ENCODE measurements at regions not wholly inside any gene's neighbourhood (a gene's known extent, or its start where the extent isn't known, plus 50 kb on each side); places are given as distances from the start of the nearest gene placed in this dataset.

DNA sequence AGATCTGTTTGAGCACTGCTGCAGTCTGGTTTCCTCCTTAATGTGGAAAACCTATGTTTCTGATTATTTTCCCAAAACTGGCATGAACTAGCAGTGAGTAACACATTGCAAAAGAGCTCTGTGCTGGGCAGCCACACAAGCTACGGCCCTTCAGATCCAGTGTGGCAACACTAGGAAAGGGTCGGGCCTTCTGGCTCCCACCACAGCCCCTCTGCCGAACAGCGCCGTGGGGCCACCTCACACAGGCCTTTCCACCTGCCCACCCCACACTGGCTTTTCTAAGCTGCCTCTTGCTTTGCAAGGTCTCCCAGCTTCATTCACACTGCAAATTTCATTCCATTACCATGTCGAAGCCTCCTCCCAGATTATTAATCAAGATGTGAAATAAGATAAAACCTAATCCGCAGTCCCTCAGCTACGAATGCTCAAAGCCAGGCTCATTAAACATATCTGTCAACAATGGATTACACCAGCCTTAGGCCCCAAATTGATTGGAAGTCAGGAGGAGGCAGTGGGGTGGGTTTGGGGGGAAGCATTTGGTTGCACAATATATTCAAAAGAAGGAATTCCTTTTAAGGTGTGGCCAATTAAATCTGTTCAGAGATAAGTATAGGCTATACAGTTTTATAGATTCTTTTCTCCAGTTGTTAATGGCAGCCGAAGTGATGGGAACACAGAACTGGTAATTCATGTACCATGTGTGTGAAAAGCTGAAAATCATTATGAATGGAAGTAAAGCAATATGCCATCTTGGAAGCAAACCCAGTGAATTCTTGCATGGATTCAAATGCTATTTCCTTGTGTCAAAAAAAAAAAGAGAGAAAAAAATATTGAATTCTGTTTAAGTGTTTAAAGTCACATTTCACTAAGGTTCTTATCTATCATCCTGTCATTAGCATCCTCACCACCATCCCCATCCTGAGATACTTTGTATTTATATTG is 223.7 kb downstream of the MTERF1 start:
- Histone ChIP-seq H3K36me3 (no peaks in the 10 kb centered on the region), H3K27me3 (no peaks in the 10 kb centered on the region), H3K27ac (peak overlapping the region; percentile 67), H3K4me3 (no peak overlapping the region), H3K4me1 (peaks cover 11% of the 10 kb centered on the region), H3K9me3 (no peaks in the 10 kb centered on the region)
- WGBS: 48% methylated on average over 9 of the region's 9 CpGs
- TF ChIP-seq EP300 (IDR thresholded peaks at IDR 0.05): no peak
- no peak for TF ChIP-seq POLR2AphosphoS5 (IDR thresholded peaks at IDR 0.05)
- TF ChIP-seq, protein P1, sequence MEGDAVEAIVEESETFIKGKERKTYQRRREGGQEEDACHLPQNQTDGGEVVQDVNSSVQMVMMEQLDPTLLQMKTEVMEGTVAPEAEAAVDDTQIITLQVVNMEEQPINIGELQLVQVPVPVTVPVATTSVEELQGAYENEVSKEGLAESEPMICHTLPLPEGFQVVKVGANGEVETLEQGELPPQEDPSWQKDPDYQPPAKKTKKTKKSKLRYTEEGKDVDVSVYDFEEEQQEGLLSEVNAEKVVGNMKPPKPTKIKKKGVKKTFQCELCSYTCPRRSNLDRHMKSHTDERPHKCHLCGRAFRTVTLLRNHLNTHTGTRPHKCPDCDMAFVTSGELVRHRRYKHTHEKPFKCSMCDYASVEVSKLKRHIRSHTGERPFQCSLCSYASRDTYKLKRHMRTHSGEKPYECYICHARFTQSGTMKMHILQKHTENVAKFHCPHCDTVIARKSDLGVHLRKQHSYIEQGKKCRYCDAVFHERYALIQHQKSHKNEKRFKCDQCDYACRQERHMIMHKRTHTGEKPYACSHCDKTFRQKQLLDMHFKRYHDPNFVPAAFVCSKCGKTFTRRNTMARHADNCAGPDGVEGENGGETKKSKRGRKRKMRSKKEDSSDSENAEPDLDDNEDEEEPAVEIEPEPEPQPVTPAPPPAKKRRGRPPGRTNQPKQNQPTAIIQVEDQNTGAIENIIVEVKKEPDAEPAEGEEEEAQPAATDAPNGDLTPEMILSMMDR (IDR thresholded peaks at IDR 0.05): no peak
- TF ChIP-seq POLR2A (IDR thresholded peaks at IDR 0.05): no peak
- peak; percentile 81 to 83 for DNase-seq (ENCODE audit: low spot score in 2 of 2)

DNA sequence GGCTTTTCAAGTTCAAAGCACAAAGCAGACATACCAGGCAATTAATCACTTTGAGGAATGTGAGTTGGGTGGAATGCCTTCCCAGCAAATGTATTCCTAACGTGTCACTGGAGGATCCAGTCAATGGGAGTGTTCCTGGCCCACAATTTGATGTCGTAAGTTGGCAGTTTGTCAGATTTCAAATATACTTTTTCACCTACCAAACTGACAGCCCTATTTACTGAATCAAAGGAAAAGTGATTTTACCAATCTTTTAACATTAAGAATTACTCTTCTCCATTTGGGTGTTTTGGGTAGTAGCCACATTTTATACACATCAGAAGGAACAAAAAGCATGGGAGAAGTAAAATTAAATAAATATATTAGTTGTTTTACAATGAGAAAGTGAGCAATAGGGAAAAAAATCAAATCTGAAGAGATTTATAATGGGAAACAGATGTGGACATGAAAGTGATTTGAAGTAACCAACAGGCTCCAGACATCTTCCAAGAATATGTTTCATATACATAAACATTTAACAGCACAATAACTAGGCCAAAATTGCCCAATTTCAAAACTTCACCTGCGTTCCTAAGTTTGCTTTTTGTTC is 222.9 kb downstream of the MTERF1 start:
- Histone ChIP-seq H3K27ac (no peak overlapping the region), H3K27me3 (no peaks in the 10 kb centered on the region), H3K9me3 (no peaks in the 10 kb centered on the region), H3K4me3 (no peak overlapping the region), H3K4me1 (peaks cover 11% of the 10 kb centered on the region), H3K36me3 (no peaks in the 10 kb centered on the region)
- 42% methylated on average over 3 of the region's 3 CpGs for WGBS
- TF ChIP-seq POLR2A (IDR thresholded peaks at IDR 0.05) (no peak), POLR2AphosphoS5 (IDR thresholded peaks at IDR 0.05) (peak in 1 of 3 donors; percentile 44), EP300 (IDR thresholded peaks at IDR 0.05) (no peak)
- DNase-seq (ENCODE audit: low spot score in 2 of 2): no peak

DNA sequence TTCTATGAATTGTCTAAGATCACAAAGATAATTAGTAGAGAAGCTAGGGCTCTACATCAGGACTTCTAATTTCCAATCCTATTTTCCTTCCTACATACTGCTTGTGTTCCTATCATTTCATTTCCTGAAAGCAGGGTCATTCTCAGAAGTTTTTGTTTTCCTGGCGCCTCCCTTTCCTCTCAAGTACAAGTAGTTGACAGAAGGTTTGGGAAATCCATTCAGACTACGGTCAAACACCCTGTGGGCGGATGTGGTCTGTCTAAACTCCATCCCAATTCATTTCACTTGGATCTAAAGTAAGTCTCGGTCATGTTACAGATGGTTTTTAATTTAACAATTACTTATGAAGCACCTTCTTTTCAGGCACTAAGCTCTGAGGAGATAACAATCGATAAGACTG is 221.4 kb downstream of the MTERF1 start:
- TF ChIP-seq, protein P1 (IDR thresholded peaks at IDR 0.05): no peak
- no peak for TF ChIP-seq POLR2AphosphoS5 (IDR thresholded peaks at IDR 0.05)
- TF ChIP-seq POLR2A (IDR thresholded peaks at IDR 0.05): no peak
- TF ChIP-seq EP300 (IDR thresholded peaks at IDR 0.05): no peak
- no peak overlapping the region for H3K27ac ChIP-seq
- H3K27me3 ChIP-seq: no peaks in the 10 kb centered on the region
- H3K9me3 ChIP-seq: no peaks in the 10 kb centered on the region
- peaks cover 11% of the 10 kb centered on the region for H3K4me1 ChIP-seq
- no peak overlapping the region for H3K4me3 ChIP-seq
- WGBS: 92% methylated on average over 5 of the region's 5 CpGs
- no peaks in the 10 kb centered on the region for H3K36me3 ChIP-seq
- DNase-seq (ENCODE audit: low spot score in 2 of 2): no peak

DNA sequence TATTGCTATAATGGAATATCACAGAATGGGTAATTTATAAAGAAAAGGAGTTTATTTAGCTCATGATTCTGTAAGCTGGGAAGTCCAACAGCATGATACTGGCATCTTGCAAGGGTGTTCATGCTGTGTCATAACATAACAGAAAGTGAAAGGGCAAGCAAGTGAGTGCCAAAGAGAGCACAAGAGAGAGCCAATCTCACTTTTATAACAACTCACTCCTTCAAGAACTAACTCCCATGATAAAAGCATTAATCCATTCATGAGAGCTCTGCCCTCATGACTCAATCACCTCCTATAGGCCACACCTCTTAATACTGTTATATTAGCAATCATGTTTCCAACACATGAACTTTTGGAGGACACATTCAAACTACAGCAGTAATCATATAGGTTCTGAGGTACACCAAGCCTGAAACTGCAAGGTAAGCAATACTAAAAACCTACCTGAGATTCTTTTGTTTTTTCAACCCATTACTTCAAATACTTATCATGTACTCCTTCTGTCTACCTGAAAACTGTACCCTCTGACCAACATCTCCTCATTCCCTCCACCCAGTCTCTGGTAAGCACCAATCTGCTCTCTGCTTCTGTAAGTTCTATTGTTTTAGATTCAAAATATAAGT is 219.7 kb downstream of the MTERF1 start:
- no peaks in the 10 kb centered on the region for H3K27me3 ChIP-seq
- TF ChIP-seq EP300 (IDR thresholded peaks at IDR 0.05) (no peak), POLR2AphosphoS5 (IDR thresholded peaks at IDR 0.05) (no peak), POLR2A (IDR thresholded peaks at IDR 0.05) (no peak)
- TF ChIP-seq, protein P1 (IDR thresholded peaks at IDR 0.05): no peak
- H3K4me3 ChIP-seq: no peak overlapping the region
- DNase-seq (ENCODE audit: low spot score in 2 of 2): no peak
- H3K4me1 ChIP-seq: peaks cover 11% of the 10 kb centered on the region
- H3K36me3 ChIP-seq: no peaks in the 10 kb centered on the region
- no peaks in the 10 kb centered on the region for H3K9me3 ChIP-seq
- H3K27ac ChIP-seq: no peak overlapping the region

DNA sequence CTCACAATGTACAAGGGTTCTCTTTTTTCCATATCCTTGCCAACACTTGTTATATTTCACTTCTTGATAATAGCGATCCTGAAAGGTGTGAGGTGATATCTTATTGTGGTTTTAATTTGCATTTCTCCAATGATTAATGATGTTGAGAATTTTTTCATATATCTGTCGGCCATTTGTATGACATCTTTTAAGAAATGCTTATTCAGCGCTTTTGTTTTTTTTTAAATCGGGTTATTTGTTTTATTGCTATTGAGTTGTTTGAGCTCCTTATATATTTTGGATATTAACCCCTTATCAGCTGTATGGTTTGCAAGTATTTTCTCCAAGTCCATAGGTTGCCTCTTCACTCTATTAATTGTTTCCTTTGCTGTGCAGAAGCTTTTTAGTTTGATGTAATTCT is 218.8 kb downstream of the MTERF1 start:
- H3K9me3 ChIP-seq: no peaks in the 10 kb centered on the region
- no peaks in the 10 kb centered on the region for H3K27me3 ChIP-seq
- WGBS: 91% methylated on average over 4 of the region's 4 CpGs
- DNase-seq (ENCODE audit: low spot score in 2 of 2): no peak
- no peak overlapping the region for H3K4me3 ChIP-seq
- no peak for TF ChIP-seq POLR2AphosphoS5 (IDR thresholded peaks at IDR 0.05)
- TF ChIP-seq, protein P1 (IDR thresholded peaks at IDR 0.05): no peak
- TF ChIP-seq EP300 (IDR thresholded peaks at IDR 0.05): no peak
- no peak for TF ChIP-seq POLR2A (IDR thresholded peaks at IDR 0.05)
- no peaks in the 10 kb centered on the region for H3K36me3 ChIP-seq
- H3K27ac ChIP-seq: no peak overlapping the region
- peaks cover 5% of the 10 kb centered on the region for H3K4me1 ChIP-seq

Data from suprapubic skin (tissue), 4 donors.